Stomach (tissue), 4 donors: ENCODE measurements at regions not wholly inside any gene's neighbourhood (a gene's known extent, or its start where the extent isn't known, plus 50 kb on each side); places are given as distances from the start of the nearest gene placed in this dataset.

Source experiments
- EP300 ChIP-seq: sonication (generic); formaldehyde crosslinking; IDR thresholded peaks from one replicate; pipeline ENCODE4 v1.6.1; 2017; ENCODE audit warnings: antibody characterized with exemption
- POLR2A ChIP-seq, 4 donors: fragments of 450-650 bp; IDR thresholded peaks; one replicate each; pipeline ENCODE4 v1.6.1; 2016; ENCODE audit warnings: antibody characterized with exemption in 4 of 4, control low read depth in 2 of 4, mild to moderate bottlenecking in 1 of 4, moderate library complexity in 1 of 4
- POLR2AphosphoS5 ChIP-seq, 3 donors: sonication (generic); formaldehyde crosslinking; IDR thresholded peaks; one replicate each; pipeline ENCODE4 v1.6.1; 2016; ENCODE audit warnings: antibody characterized with exemption in 3 of 3
- TF ChIP-seq, protein P1 (sequence below), 7 experiments: fragments of 450-650 bp in 4 of 7; fragments of 200-600 bp in 3 of 7; sonication (generic) in 3 of 7; IDR thresholded peaks; one replicate each; pipeline ENCODE4 v1.5.1; 2016 to 2019; ENCODE audit warnings: antibody characterized with exemption in 7 of 7, control low read depth in 2 of 7, mild to moderate bottlenecking in 1 of 7

DNA sequence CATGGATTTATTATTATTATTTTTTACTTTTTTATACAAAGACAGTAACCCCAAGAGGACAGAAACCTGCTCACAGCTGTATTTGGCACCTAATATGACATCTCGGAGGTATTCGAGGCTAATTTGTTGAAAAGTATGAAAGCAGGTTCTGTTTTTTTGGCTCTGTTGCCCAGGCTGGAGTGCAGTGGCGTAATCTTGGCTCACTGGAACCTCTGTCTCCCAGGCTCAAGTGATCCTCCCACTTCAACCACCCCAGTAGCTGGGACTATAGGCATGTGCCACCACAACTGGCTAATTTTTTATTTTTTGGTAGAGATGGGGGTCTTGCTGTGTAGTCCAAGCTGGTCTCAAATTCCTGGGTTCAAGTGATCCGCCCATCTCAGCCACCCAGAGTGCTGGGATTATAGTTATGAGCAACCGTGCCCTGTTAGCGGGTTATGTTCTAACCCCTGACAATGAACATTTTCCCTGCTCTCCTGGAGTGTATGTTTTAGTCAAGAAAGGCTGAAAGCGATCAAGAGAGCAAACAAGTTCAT is 53.7 kb upstream of the ZNF217 start:
- TF ChIP-seq, protein P1, sequence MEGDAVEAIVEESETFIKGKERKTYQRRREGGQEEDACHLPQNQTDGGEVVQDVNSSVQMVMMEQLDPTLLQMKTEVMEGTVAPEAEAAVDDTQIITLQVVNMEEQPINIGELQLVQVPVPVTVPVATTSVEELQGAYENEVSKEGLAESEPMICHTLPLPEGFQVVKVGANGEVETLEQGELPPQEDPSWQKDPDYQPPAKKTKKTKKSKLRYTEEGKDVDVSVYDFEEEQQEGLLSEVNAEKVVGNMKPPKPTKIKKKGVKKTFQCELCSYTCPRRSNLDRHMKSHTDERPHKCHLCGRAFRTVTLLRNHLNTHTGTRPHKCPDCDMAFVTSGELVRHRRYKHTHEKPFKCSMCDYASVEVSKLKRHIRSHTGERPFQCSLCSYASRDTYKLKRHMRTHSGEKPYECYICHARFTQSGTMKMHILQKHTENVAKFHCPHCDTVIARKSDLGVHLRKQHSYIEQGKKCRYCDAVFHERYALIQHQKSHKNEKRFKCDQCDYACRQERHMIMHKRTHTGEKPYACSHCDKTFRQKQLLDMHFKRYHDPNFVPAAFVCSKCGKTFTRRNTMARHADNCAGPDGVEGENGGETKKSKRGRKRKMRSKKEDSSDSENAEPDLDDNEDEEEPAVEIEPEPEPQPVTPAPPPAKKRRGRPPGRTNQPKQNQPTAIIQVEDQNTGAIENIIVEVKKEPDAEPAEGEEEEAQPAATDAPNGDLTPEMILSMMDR (IDR thresholded peaks at IDR 0.05) = no peak
- TF ChIP-seq POLR2A (IDR thresholded peaks at IDR 0.05) (no peak), EP300 (no peak), POLR2AphosphoS5 (IDR thresholded peaks at IDR 0.05) (no peak)
